HTR-8/SVneo (cell line): ENCODE measurements at regions not wholly inside any gene's neighbourhood (a gene's known extent, or its start where the extent isn't known, plus 50 kb on each side); places are given as distances from the start of the nearest gene placed in this dataset.

ENCODE experiments used
- DNase-seq: peaks from one replicate; pipeline ENCODE4 v3.0.0; 2011; ENCODE audit warnings: low spot score, mixed read lengths; ENCODE audit not compliant: insufficient read length
- FAIRE-seq: peaks from 2 replicates; lab custom pipeline; 2011; peaks lifted over from hg19 to GRCh38; lab: Jason Lieb, UNC

- FAIRE-seq (no peak), DNase-seq (no peak)
Observed at GRCh38 chr6:164861967-164862366, 447.4 kb downstream of the C6orf118 start.

DNA sequence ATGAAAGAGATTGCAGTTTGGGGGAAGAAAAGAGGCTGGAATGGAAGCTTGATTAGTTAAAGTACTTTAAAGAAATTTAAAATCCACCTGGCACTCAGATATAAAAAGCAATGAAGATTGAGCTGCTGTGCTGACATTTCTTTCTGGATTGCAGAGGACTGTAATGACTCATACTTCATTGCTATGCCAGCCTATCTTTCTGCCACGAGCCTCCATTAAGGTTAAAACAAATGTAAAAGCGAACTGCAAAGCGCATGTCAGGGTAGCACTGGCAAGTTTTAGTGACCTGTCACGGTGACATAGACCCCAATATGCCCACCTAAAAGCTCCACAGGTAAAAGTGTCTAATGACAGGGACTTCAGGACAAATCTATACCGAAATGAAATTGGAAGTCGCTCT, 449.6 kb downstream of the C6orf118 start:
- FAIRE-seq (no peak), DNase-seq (no peak)

DNA sequence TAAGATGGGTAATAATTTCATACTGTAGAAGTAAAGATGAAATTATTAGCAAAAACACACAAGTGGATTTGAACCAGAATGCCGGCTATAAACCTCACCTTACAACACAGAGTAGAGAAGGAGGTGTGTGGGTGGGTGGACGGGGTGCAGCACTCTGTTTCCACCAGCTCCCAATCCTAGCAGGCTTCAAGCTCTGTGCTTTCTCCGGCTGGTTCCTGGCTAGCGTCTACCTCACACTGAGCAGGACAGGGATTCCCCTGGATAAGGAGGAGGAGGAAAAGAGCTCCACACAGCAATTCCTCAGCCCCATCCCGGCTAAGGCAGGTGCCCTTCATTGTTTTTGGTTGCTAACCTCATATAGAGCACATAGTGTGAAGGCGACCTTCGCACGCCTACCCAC, 453.3 kb downstream of the C6orf118 start:
- FAIRE-seq = no peak
- DNase-seq = no peak

- no peak for DNase-seq
- FAIRE-seq = no peak
Observed at GRCh38 chr6:164855281-164855680, 454.1 kb downstream of the C6orf118 start.

GRCh38 chr6:164854526-164854925, 454.9 kb downstream of the C6orf118 start:
- DNase-seq (no peak), FAIRE-seq (no peak)

- DNase-seq (no peak), FAIRE-seq (no peak)
Observed at GRCh38 chr6:164845773-164846172, 463.6 kb downstream of the C6orf118 start.

- FAIRE-seq = no peak
Observed at GRCh38 chr6:164842085-164842484, 467.3 kb downstream of the C6orf118 start.

GRCh38 chr6:164838068-164838615, 471.3 kb downstream of the C6orf118 start:
- DNase-seq = no peak
- FAIRE-seq = no peak

More at GRCh38 chr6:164842085-164842484, 467.3 kb downstream of the C6orf118 start:
- DNase-seq = no peak

DNA sequence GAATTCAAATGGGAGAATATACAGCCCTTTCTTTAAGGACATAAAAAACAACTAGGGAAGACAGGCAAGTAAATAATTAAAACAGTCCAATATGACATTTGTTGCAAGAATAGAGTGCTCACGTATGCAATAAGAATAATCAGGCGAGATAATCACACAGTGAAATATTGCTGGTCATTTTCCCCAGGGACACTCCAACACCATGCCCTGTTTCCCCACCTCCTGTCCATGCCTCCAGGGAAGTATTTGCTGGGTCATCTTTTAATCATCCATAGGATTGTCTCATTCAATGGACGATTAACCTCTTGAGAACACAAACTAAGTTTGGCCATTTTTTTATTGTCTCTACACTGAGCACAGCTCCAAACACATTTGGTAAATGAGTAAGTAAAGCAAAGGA, 472.9 kb downstream of the C6orf118 start:
- FAIRE-seq = no peak
- DNase-seq = no peak

- DNase-seq = no peak
- FAIRE-seq = no peak
Observed at GRCh38 chr6:164832410-164832809, 477.0 kb downstream of the C6orf118 start.

DNA sequence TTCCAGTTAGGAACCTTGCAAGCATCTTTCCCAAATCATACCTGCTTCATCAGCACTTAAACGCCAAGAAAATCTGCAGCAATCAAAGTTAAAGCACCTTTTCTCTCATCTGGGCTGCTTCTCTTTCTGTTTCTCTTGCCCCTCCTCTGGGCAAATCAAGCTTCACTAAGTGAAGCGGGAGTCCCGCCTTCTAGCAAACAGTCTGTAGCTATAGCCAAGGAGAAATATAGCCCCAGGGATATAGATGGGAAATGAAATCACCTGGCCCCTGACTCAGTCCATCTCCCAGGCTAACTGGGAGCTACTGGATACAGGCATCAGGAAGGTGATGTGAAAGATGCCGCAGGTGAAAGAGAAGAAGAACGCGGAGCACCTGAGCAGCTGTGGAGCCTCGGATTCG, 481.9 kb downstream of the C6orf118 start:
- DNase-seq (no peak), FAIRE-seq (no peak)

DNA sequence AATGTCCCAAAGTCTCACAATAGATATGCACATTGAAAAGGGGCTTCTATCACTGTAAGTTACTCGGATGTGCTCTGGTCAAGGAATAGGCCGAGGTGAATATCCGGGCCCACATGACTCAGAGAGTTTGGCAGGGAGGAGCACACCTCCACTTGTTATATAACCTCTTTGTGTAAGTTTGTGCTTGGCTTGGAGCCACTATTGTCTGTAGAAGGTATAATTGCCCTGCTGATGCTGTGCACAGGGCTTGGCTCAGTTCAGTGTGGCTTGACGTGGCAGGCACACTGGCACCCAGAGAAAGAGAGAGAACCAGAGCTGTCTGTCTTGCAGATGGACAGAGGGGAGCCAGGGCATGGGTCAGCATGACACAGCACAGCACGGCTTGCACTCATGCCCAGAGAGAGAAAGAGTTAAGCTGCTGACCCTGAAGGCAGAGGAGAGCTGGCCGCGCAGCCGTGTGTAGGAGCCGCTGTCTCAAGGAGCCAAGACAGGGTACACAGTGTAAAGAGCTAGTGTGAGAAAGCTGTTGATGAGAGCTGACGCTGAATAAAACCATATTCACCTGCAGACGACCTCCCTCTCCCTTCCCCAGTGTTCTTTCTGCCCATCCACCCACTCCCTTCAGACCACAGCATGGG, 482.5 kb downstream of the C6orf118 start:
- DNase-seq (no peak), FAIRE-seq (no peak)

DNA sequence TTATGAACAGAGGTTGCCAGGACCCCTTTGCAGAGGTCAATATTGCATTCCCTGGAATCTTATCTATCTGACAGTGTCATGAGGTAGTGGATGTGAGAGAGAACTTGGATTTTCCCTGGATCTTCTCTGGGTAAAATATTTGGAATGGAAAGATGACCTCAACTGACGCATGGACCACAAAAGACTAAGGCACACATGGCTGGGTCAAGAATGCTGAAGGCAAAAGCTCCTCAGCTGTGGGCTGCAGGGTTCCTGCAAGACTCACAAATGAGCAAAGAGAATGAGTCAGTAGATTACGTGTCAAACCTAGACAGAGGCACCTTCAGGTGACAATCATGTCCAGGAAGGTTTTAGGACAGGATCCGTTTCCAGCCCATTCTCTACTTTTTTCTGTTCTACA, 484.0 kb downstream of the C6orf118 start:
- no peak for FAIRE-seq
- DNase-seq = no peak

DNA sequence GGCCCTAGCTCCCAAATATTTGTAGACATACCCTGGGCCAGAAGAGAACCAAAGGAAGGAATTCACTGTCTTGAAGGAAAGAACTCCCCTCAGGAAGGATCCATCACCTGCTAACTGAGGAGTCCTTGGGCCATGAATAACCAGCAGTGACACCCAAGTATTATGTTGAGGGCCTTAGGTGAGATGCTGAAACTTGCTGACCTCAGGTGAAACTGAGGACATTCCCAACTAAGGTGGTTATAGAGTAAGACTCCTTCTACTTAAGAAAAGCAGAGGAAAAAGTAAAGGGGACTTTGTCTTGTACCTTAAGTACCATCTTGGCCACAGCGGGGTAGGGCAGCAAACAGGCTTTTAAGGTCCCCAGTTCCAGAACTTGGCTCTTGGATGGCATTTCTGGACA, 491.7 kb downstream of the C6orf118 start:
- FAIRE-seq (no peak), DNase-seq (no peak)

- no peak for FAIRE-seq
Observed at GRCh38 chr6:164812706-164813105, 496.7 kb downstream of the C6orf118 start.

DNA sequence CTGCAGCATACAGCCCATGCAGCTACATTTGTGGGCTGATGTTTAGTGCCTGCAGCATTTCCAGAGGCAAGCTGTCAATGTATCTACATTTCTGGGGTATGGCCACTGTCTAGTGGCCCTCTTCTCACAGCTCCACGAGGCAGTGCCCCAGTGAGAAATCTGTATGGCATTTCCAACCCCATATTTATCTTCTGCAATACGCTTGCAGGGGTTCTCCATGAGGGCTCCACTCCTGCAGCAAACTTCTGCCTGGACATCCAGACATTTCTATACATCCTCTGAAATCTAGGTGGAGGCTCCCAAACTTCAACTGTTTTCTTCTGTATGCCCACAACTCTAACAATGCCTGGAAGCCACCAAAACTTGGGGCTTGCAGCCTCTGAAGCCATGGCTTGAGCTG, 502.3 kb downstream of the C6orf118 start:
- FAIRE-seq = no peak
- no peak for DNase-seq

More at GRCh38 chr6:164812706-164813105, 496.7 kb downstream of the C6orf118 start:
- DNase-seq = no peak

DNA sequence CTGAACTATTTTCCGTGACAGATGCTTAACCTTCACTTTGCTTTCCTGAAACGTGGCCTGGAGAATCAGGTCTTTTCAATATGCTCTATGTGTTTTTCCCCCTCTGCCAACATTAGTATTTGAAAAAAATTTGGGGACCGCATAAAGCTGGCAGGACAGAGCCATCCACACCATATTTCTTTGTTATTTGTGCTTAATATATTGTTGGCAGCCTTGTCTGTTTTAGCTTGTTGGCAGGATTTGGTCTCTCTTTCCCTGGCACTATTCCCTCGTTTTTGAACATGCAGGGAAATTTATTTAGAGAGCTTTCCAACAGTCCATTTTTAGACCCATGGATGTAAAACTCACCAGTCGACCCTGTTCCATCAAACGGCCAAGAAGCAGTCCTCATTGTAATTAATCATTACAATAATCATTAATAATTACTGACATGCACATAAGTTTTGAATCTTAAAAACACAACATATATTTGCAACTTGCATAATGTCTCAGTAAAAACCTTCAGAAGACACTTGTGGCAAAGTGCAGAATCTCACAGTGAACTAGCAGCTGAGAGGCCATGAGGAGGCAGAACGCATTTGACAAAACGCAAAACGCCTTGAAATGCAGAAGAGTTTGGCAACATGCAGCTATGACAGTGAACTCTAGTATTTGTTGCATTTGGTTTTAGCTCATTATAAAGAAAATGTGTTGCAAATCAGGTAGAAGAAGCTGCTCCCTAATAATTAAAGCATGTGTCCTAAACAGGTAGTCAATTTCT, 514.2 kb downstream of the C6orf118 start:
- DNase-seq (no peak), FAIRE-seq (no peak)

DNA sequence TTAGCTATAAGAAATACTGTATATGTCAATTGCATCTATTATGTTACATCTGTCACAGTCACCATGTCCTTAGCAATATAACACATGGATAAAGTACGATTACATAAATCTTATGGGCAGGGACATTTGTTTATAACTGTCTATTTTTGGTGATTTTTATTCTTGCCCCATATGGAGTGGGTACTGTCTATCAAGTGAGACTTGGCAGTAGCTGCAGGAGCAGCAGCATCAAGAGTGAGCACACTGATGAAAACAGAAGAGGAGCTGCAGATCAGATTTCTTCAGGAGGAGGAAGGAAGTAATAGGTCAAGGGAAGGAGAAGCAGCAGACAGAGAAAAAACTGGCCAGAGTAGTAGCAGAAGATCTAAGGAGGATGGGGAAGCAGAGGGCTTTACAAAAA, 516.7 kb downstream of the C6orf118 start:
- DNase-seq (no peak), FAIRE-seq (no peak)

DNA sequence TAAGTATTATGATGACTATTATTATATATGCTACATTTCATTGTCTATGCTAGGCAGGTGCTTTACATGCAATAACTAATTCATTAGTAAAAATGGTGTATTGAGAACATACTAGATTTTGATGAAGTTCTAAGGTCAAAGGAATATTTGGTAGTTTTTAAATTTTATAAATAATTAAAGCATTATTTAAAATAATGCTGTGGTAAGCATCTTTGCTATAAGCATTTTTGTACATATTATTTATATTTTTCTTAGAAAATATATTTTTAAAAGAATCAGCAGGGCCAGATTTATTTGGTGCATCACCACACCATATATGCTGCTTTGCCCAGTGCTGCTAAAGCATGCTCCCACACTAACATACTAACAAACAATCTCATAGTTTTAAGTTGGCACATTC, 517.9 kb downstream of the C6orf118 start:
- no peak for FAIRE-seq
- no peak for DNase-seq

GRCh38 chr6:164763788-164764187, 545.6 kb downstream of the C6orf118 start:
- no peak for FAIRE-seq
- DNase-seq = no peak

GRCh38 chr6:164757451-164757850, 552.0 kb downstream of the C6orf118 start:
- DNase-seq (no peak), FAIRE-seq (no peak)

GRCh38 chr6:164756723-164757122, 552.7 kb downstream of the C6orf118 start:
- DNase-seq = no peak
- FAIRE-seq = no peak
